Right lung (tissue), 2 donors: ENCODE measurements at regions not wholly inside any gene's neighbourhood (a gene's known extent, or its start where the extent isn't known, plus 50 kb on each side); places are given as distances from the start of the nearest gene placed in this dataset.
A peak's percentile ranks its signal among the peaks of the same experiment; 100 is the strongest.

Experiments used
- DNase-seq, 2 donors: peaks; one replicate each; pipeline ENCODE4 v3.0.0-alpha.2; 2013

DNA sequence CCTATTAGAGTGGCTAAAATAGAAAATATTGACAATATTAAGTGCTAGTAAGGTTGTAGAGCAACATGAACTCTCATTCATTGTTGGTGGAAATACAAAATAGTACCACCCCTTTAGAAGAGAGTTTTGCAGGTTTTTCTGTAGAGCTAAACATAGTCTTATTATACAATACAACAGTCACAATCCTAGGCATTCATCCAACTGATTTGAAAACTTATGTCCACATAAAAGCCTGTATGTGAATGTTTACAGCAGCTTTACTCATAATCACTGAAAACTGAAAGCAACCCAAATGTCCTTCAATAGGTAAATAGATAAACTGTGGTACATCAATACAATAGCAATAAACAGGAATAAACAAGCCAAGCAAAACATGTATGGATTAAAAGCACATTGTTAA is 127.2 kb upstream of the PRNP start:
- DNase-seq = no peak

DNA sequence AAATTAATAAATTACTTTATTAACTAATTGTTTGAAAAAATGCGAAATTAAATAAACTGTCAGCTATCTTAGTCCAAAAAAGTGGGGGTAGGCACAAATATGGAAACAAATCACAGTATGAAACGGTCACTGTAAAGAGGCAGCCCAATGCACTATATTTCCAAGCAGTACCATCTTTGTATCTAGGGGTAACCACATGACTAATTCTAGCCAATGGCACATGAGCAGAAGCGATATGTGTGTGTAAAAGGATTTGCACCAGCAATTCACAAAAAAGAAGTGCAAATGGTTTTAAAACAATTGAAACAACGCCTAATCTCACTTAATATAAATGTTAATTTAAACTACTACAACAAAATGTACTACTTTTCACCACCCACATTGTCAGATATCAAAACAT is 129.5 kb upstream of the PRNP start:
- no peak for DNase-seq

DNA sequence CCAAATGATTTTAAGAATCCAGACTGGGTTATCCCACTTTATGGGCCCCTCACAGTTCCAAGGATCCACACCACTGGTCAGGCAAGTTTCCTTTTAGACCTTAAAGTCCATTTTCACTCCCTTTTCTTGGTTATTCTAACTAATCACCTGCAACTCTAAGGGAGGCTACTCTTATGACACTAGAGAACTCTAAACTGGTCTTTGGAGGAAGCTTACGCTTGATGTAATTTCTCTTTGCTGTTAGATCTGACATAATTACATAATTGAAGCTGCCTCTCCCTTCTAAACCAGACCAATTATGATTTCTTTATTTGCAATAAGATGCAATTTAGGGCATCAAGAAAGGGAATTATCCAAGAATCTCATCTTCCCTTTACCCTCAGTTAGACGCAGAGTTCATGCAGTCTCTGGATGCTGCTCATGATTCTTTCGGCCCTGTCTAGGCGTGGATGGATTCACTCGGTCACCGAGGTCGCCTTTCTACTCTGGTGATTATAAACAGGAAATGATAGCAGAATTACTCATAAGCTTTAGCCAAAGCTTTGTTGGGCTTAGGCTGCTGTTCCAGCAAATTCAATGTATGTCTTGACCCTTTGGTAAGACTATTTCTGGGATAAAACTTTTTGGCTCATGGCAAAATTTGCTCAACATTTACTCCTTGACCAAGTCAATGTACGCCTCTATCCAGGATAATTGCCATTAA is 130.9 kb upstream of the PRNP start:
- DNase-seq = peak in 1 of 2 donors; percentile 4

DNA sequence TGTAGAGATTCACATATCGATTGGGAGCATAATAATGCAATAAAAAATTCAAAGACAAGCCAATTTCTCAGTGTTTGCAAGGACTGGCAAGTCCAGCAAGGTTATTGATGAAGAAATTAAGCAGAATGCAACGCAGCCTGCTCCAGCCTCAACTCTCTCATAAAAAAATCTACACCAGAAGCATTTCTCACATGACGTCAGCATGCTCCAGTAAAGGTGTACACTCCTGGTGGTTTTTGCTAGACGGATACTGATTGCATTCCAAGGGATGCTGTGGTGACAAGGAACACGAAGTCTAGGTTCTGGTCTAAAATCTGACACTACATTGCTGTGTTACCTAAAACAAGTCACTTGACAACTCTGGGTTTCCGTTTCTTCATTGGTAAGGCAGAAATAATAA is 131.9 kb upstream of the PRNP start:
- DNase-seq = no peak

DNA sequence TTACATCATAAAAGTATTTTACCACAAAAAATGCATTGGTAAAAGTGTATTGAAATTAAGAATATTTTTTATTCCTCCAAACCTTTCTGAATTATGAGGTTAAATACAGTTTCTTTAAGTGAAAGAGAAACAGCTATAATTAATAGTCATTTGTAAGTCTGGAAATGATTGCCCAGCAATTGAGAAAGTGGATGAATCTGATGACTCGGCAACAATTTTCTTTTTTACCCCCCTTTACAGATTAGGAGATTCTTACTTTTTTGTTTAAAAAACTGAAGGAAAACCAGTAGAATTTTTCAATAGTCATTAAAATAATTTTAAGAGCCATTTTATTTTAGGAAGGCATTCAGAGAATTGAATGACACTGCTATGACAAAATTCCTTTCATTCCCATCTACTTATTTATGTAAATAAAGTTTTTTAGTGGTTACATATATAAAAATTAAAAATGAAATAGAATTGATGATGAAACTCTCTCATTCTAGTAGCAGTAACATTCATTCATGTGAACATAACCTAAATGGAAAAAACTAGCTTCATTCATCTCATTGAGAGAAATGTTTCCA is 134.1 kb upstream of the PRNP start:
- no peak for DNase-seq

DNA sequence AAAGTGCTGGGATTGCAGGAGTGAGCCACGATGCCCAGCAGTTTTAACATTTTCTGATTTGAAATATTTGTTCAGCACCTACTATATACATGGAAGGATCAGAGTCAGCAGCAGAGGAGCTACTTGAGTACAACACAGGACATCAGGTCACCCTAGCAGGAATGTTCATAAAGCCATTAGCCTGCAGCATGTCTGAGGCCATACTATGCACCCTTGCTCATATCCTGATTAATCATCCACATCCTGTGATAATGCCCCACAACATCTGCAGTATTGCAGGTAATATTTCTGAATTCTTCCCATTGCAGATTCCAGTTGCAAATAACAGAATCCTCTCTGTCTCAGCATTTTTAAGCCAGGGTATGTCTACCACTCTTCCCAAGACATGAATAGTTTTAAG is 135.5 kb upstream of the PRNP start:
- no peak for DNase-seq

DNA sequence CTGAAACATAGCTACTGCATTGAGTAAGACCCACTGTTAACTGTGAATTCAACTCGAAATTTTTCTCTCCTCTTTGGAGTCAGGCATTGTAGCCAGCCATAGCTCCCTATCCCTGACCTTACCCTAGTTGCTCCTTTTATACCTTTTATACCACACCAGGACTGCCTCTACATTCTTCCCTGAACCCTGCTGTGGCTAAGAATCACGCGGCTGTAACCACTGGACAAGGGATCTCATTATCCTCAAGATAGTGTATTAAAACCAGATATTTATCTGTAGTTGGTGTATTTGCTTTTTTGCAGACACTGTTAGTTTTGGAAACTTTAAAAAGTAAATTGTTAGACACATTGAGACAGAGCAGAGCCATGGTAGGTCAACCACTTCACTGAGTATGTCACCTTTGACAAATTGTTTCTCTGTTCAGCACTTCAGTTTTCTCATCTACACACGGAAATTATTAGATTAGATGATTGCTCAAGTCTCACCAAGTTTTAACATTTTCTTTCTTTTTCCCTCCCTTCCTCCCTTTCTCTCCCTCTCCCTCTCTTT is 136.5 kb upstream of the PRNP start:
- DNase-seq = no peak

DNA sequence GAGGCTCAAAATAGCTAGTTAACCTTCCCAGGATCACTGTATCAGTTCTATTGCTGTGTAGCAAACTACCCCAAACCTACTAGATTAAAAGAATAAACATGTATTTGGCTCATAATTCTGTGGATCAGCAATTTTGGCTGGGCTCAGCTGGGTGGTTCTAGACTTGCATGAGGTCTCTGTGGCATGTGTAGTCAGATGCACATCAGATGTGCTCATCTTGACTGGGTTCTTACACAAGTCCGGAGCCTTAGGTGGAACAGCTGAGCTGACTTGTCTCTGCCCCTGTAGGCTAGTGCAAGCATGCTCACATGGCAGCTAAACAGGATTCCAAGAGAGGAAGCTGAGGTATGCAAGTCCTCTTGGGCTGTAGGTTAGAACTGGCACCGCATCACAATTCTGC is 137.7 kb upstream of the PRNP start:
- DNase-seq = no peak

DNA sequence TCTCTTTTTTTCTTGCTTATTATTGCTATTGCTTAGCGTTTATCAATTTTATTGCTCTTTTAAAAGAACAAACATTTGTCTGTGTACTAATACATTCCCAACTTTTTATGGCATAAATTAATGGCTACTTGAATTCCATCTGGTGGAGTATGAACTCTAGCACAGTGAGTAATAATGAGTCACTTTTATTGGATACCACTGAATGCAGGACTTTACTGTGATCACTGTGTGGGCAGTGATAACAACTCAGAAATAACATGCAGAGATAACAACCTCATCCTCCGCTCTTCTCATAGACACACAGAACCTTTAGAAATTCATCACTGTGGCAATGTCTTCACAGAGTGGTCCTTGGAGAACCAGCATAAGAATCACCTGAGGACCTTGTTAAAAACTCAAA is 139.5 kb upstream of the PRNP start:
- DNase-seq = no peak

DNA sequence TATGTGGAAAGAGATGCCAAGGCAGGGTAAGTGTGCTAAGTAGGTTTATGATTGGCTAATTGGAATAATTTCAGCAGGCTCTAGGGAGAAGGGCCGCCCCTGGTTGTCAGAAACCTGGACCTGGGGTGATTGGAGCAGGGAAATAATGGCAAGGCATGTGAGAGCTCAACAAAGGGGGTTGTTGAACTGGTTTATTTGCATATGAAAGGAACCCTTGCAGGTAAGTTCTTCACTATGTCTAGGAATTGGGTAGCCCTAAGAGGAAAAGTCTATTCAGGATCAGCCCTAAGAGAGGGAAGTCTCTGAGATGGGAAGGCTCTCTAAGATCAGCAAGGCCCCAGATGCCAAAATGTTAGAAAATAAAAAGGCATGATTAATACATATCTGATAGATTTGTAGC is 139.9 kb upstream of the PRNP start:
- no peak for DNase-seq

DNA sequence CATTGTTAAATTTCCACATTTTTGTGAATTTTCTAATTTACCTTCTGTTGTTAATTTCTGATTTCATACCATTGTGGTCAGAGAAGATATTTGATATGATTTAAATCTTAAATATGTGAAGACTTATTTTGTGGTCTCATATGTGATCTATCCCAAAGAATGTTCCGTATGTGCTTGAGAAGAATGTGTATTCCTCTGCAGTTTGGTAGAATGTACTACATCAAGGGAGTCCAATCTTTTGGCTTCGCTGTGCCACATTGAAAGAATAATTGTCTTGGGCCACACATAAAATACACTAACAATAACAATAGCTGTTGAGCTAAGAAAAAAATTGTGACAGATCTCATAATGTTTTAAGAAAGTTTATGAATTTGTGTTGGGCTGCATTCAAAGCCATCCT is 140.7 kb upstream of the PRNP start:
- no peak for DNase-seq

DNA sequence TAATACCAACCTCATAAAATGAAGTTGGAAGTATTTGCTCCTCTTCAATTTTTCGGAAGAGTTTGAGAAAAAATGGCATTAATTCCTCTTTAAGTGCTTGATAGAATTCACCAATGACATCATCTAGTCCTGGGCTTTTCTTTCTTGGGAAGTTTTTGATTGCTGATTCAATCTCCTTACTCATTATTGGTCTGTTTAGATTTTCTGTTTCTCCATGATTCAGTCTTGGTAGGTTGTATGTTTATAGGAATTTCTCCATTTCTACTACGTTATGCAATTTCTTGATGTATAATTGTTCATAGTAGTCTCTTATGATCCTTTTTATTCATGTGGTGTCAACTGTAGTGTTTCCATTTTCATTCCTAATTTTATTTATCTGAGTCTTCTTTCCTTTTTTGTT is 141.5 kb upstream of the PRNP start:
- no peak for DNase-seq

DNA sequence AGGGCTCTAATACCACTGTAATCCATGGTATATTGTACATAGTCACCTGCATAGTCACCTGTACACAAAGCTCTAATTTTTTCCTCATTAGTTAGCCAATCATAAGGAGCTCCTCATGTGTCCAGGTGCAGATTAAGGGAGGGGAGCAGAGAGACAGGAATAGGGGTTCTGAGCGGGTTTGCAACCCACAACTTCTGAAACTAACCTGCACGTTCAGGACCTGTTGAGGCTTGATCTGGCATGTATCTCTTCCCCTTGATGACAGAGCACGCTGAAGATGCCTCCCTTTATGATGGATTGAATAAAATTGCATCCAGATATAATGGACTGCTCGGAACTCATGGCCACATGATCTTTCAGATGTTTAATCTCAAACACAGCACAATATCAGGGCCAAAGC is 144.0 kb upstream of the PRNP start:
- DNase-seq = no peak

DNA sequence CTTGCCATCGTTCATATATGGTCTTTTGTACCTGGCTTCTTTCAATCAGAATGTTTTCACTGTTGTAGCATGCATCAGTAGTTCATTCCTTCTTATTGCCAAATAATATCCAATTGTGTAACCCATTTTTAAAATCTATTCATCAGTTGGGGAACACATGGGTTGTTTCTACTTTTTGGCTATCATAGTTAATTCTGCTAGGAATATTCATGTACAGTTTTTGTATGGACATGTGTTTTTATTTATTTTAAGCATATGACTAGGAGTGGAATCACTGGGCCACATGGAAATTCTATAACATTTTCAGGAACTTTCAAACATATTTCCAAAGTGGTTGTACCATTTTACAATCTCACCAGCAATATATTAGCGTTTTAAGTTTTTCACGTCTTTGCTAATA is 151.9 kb upstream of the PRNP start:
- no peak for DNase-seq

DNA sequence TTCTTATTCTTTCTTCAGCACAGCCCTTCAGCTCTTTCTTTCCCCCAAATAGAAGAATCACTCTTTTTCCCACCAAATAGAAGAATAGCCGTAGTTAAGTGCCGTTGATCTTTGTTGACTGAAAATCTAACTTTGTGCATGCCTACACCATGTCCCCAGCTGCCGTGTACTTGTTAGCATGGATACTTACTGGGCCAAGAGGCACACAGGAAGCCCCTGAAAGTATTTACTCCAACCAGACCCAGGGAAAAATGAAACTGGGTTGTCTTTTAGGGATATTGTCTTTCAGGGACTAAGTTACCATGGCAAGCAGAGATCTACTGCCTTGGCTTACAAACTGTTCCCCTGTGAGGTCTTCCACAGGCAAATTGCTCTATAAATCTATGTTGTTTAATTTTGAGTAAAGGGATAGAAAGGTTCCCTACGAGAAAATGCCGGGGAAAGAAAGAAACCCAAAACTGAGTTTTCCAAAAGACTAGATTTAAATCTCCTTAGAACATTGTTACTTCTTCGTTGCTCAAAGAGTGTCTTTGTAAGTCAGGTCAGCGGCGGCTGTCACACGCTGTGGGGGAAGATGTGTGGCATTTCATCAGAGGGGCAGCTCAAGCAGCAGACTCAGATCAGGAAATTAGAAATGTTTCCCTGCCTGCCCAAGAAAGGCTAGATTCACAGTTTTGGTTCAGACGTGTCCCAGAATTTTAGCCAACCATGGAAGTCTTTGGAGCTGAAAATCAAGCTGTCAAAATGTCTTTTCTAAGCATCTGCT is 152.7 kb upstream of the PRNP start:
- DNase-seq = no peak

DNA sequence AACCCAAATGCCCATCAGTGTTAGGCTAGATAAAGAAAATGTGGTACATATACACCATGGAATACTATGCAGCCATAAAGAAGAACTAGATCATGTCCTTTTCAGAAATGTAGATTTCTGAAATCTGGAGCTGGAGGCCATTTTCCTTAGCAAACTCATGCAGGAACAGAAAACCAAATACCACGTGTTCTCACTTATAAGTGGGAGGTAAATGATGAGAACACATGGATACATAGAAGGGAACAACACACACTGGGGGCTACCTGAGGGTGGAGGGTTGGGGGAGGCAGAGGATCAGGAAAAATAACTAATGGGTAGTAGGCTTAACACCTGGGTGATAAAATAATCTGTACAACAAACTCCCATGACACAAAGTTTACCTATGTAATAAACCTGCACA is 153.5 kb upstream of the PRNP start:
- no peak for DNase-seq

DNA sequence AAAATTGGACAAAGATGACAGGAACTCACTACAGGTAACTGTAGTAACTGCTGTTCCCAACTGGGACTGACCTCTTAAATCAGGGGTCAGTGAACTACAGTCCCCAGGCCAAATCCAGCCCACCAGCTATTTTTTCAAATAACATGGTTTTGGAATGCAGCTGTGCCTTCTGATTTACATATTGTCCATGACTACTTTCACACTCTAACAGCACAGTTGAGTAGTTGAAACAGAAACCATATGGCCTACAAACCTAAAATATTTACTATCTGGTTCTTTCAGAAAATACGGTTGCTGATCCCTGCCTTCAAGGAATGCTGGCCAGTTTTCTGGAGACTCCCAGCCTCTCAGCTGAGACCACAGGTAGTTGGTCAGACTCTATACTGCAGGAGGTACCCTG is 161.5 kb upstream of the PRNP start:
- no peak for DNase-seq

DNA sequence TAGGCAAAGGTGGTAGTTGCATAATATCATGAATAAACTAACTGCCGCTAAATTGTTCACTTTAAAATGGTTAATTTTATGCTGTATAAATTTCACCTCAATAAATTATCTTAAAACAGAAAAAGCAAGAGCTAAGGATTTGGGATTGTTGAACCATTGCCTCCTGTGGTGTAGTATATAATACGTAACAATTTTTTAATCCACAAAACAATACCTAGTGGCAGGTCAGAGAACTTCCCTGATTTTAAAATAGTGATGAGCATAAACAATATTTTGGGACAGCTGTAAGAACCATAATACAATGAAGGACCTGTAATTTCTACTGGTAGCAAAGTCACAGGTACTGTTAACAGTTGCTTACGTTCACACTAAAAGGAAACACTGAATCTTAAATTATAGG is 161.9 kb upstream of the PRNP start:
- DNase-seq = no peak

DNA sequence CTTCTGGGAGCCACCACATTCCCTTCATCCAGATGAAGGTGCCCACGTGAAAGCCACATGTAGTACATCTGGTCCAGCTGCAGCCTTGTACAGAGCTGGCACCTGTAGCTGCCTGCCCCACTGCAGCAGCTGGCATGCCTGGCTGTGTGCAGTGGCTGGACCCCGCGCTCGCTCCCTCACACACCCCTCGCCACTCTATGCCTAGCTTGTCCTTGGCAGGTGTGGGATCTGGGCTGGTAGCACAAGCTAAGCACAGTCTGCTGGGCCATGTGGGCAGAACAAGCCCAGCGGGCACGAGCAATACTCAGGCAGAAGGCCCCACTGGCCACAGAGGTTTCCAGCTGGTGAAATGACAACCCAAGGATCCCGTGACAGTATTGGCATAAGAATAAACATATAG is 163.9 kb upstream of the PRNP start:
- DNase-seq = no peak

DNA sequence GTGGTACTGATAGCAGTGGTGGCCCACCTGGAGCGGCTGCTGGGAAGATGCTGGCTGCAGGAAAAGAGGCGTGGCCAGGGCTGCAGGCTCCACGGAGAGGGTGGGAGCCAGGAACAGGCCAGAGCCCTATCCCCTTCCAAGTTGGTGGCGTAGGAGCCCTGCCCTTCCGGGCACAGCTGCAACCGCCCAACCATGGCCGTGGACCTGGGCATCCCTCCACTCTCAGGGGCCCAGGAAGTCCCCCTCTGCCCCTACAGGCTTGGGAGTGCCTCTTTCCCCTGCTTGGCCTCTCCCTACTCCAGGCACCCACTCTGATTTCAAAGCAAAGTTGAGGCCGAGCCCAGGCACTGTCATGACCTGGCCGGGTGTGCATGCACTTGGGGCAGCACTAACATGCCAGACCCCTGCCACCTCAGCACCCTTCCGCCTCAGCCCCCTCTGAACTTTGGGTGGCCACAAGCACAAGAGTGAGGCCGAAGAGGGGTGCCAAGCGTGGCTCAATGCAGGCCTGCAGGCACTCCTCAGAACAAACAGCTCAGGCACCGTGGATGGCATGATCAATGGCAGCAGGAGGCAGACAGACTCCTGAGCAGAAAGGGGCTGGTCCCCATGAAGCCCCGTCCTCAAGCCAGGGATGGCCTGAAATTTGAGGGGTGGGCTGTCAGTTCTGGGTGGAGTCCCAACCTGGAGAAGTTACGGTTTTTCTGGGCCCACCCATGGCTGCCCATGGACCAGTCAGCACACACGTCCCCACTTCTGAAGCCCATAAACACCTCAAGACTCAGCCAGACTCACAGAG is 164.9 kb upstream of the PRNP start:
- DNase-seq = no peak

DNA sequence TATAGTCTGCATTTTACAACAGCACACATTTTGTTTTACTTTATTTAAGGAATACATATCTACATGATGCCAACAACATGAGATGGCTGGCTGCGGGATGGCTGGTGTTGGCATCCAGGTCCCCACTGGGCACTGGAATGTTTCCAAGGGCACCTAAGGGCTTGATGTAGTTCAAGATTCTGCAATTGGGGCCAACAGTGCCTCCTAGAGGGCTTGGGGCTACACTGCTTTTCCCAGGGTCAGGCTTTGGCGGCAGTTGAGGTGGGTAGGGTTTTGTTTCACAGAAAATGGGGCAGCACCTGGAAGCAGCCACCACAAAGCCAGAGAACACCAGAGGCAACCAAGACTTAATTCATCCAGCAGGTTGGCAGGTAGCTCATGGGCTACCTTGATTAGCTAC is 166.7 kb upstream of the PRNP start:
- DNase-seq = no peak

DNA sequence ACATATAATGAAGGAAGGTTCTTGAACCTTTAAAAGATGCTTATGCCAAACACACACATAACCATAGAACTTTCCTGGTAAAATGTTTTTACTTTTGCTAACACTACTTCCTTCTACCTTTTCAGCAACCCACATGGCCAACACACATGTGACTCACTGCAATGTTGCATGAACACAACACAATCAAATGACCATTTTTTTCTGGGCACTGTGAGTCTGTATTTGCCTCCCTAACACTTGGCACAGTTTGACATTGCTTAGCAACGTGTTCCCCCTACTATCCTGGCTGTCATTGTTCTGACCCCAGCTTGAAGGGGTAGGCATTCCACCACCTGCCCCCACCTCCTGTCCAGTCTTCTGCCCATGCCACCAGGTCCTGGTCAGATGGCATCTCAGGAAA is 169.4 kb upstream of the PRNP start:
- DNase-seq = no peak
